Uterus (tissue), 3 donors: ENCODE measurements at regions not wholly inside any gene's neighbourhood (a gene's known extent, or its start where the extent isn't known, plus 50 kb on each side); places are given as distances from the start of the nearest gene placed in this dataset.

ENCODE experiments used
- DNase-seq, 2 donors: peaks; one replicate each; pipeline ENCODE4 v3.0.0-alpha.2; 2019 to 2020
- H3K27ac ChIP-seq, 2 donors: fragments of 200-600 bp; sonication (generic); 1 replicate in 1 of 2; 2 replicates in 1 of 2; pipeline ENCODE4 v1.5.1; 2016 to 2018
- H3K27me3 ChIP-seq, 2 donors: fragments of 200-600 bp; sonication (generic); one replicate each; pipeline ENCODE4 v1.5.1; 2018 to 2019; ENCODE audit warnings: control low read depth in 1 of 2
- H3K36me3 ChIP-seq, 2 donors: fragments of 200-600 bp; sonication (generic); one replicate each; pipeline ENCODE4 v1.5.1; 2019; ENCODE audit warnings: control low read depth in 1 of 2
- H3K4me1 ChIP-seq, 2 donors: fragments of 200-600 bp; sonication (generic); one replicate each; pipeline ENCODE4 v1.5.1; 2018 to 2019; ENCODE audit warnings: control low read depth in 1 of 2
- H3K4me3 ChIP-seq, 2 donors: fragments of 200-600 bp; sonication (generic); 1 replicate in 1 of 2; 2 replicates in 1 of 2; pipeline ENCODE4 v1.5.1; 2018 to 2019; ENCODE audit warnings: mild to moderate bottlenecking in 1 of 2
- H3K9me3 ChIP-seq, 2 donors: fragments of 200-600 bp; sonication (generic); one replicate each; pipeline ENCODE4 v1.5.1; 2019; ENCODE audit warnings: control low read depth in 1 of 2
- CTCF ChIP-seq, 4 experiments: fragments of 200-600 bp in 2 of 4; fragments of 450-650 bp in 2 of 4; sonication (generic) in 2 of 4; IDR thresholded peaks; one replicate each; pipeline ENCODE4 v1.5.1; 2016 to 2019; ENCODE audit warnings: antibody characterized with exemption in 4 of 4, mild to moderate bottlenecking in 2 of 4, moderate library complexity in 1 of 4
- POLR2A ChIP-seq, 2 donors: fragments of 450-650 bp; IDR thresholded peaks; one replicate each; pipeline ENCODE4 v1.6.1; 2016; ENCODE audit warnings: antibody characterized with exemption in 2 of 2, mild to moderate bottlenecking in 1 of 2, moderate library complexity in 1 of 2
- intact Hi-C: fragments of 100-400 bp; cut with DNase I; formaldehyde crosslinking; loops from one replicate; pipeline ENCODE4 v1.15.1; 2023; ENCODE audit warnings: low total_unique reads
- donor health status: DM: yes; HTN: yes; CAD: no.

GRCh38 chr11:95653099-95653498, 136.5 kb downstream of the FAM76B start:
- no peak for DNase-seq
- H3K27ac ChIP-seq: no peak overlapping the region
- no peaks in the 10 kb centered on the region for H3K4me1 ChIP-seq
- no peaks in the 10 kb centered on the region for H3K9me3 ChIP-seq
- H3K4me3 ChIP-seq: no peak overlapping the region
- TF ChIP-seq POLR2A (IDR thresholded peaks at IDR 0.05) (no peak), CTCF (IDR thresholded peaks at IDR 0.05) (no peak)
- H3K27me3 ChIP-seq: no peaks in the 10 kb centered on the region
- H3K36me3 ChIP-seq: no peaks in the 10 kb centered on the region
- intact Hi-C loops: no loop called here

- H3K9me3 ChIP-seq: no peaks in the 10 kb centered on the region
Observed at GRCh38 chr11:95652002-95652472, 137.5 kb downstream of the FAM76B start.

GRCh38 chr11:95650276-95650675, 139.3 kb downstream of the FAM76B start:
- H3K9me3 ChIP-seq: no peaks in the 10 kb centered on the region
- H3K4me3 ChIP-seq: no peak overlapping the region
- peak overlapping the region in 1 of 2 donors; percentile 11 for H3K27ac ChIP-seq
- H3K36me3 ChIP-seq: no peaks in the 10 kb centered on the region
- H3K27me3 ChIP-seq: no peaks in the 10 kb centered on the region
- TF ChIP-seq CTCF (IDR thresholded peaks at IDR 0.05) (no peak), POLR2A (IDR thresholded peaks at IDR 0.05) (no peak)
- intact Hi-C loops: no loop called here
- no peak for DNase-seq
- no peaks in the 10 kb centered on the region for H3K4me1 ChIP-seq

More at GRCh38 chr11:95652002-95652472, 137.5 kb downstream of the FAM76B start:
- DNase-seq: no peak
- Histone ChIP-seq H3K27me3 (no peaks in the 10 kb centered on the region), H3K36me3 (no peaks in the 10 kb centered on the region), H3K27ac (no peak overlapping the region), H3K4me1 (no peaks in the 10 kb centered on the region), H3K4me3 (no peak overlapping the region)
- intact Hi-C loops: no loop called here
- TF ChIP-seq CTCF (IDR thresholded peaks at IDR 0.05) (no peak), POLR2A (IDR thresholded peaks at IDR 0.05) (no peak)

GRCh38 chr11:95647871-95648270, 141.7 kb downstream of the FAM76B start:
- no peak for DNase-seq
- no peaks in the 10 kb centered on the region for H3K4me1 ChIP-seq
- H3K9me3 ChIP-seq: no peaks in the 10 kb centered on the region
- H3K27me3 ChIP-seq: no peaks in the 10 kb centered on the region
- no peaks in the 10 kb centered on the region for H3K36me3 ChIP-seq
- intact Hi-C loops: no loop called here
- H3K27ac ChIP-seq: peak overlapping the region; percentile 52 to 62
- TF ChIP-seq POLR2A (IDR thresholded peaks at IDR 0.05): no peak
- no peak for TF ChIP-seq CTCF (IDR thresholded peaks at IDR 0.05)
- no peak overlapping the region for H3K4me3 ChIP-seq

- peak overlapping the region; percentile 52 to 62 for H3K27ac ChIP-seq
- intact Hi-C loops: no loop called here
- no peaks in the 10 kb centered on the region for H3K9me3 ChIP-seq
Observed at GRCh38 chr11:95647355-95647754, 142.2 kb downstream of the FAM76B start.

More at GRCh38 chr11:95647355-95647754, 142.2 kb downstream of the FAM76B start:
- Histone ChIP-seq H3K27me3 (no peaks in the 10 kb centered on the region), H3K4me3 (no peak overlapping the region), H3K4me1 (no peaks in the 10 kb centered on the region), H3K36me3 (no peaks in the 10 kb centered on the region)
- DNase-seq: peak in 1 of 2 donors; percentile 23
- TF ChIP-seq CTCF (IDR thresholded peaks at IDR 0.05): no peak
